ENCODE measurements at regions not wholly inside any gene's neighbourhood (a gene's known extent, or its start where the extent isn't known, plus 50 kb on each side); places are given as distances from the start of the nearest gene placed in this dataset.

GRCh38 chr1:81574408-81574807, 226.3 kb upstream of the ADGRL2 start:
- Mint-ChIP-seq H3K9me3 (no peaks in the 10 kb centered on the region), H3K36me3 (ENCODE audit: low read depth) (no peaks in the 10 kb centered on the region), H3K27me3 (ENCODE audit: insufficient read depth) (no peaks in the 10 kb centered on the region), H3K4me1 (peaks cover 36% of the 10 kb centered on the region), H3K4me3 (no peak overlapping the region), H3K27ac (no peak overlapping the region)
- Histone ChIP-seq H3K4me1 (ENCODE audit: control insufficient read depth, insufficient read depth, low read length) (peaks cover 15% of the 10 kb centered on the region), H3K9ac (ENCODE audit: extremely low read depth, low read length, poor library complexity, severe bottlenecking) (no peak overlapping the region), H3K27ac (ENCODE audit: low read depth, low read length) (no peak overlapping the region), H3K4me3 (ENCODE audit: low read length) (no peak overlapping the region), H3K27me3 (ENCODE audit: control insufficient read depth, insufficient read depth, low read length, poor library complexity, severe bottlenecking) (no peaks in the 10 kb centered on the region), H3K9me3 (ENCODE audit: control insufficient read depth, low read length) (no peaks in the 10 kb centered on the region), H3K36me3 (ENCODE audit: control insufficient read depth, insufficient read depth, low read length) (no peaks in the 10 kb centered on the region)
- TF ChIP-seq, protein P1, sequence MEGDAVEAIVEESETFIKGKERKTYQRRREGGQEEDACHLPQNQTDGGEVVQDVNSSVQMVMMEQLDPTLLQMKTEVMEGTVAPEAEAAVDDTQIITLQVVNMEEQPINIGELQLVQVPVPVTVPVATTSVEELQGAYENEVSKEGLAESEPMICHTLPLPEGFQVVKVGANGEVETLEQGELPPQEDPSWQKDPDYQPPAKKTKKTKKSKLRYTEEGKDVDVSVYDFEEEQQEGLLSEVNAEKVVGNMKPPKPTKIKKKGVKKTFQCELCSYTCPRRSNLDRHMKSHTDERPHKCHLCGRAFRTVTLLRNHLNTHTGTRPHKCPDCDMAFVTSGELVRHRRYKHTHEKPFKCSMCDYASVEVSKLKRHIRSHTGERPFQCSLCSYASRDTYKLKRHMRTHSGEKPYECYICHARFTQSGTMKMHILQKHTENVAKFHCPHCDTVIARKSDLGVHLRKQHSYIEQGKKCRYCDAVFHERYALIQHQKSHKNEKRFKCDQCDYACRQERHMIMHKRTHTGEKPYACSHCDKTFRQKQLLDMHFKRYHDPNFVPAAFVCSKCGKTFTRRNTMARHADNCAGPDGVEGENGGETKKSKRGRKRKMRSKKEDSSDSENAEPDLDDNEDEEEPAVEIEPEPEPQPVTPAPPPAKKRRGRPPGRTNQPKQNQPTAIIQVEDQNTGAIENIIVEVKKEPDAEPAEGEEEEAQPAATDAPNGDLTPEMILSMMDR (conservative IDR thresholded peaks at IDR 0.05): no peak
- DNase-seq: no peak
- WGBS, 2 experiments (ENCODE audit: insufficient coverage in 1 of 2, insufficient read length in 1 of 2): 89 to 100% methylated on average over 2 of the region's 2 CpGs

DNA sequence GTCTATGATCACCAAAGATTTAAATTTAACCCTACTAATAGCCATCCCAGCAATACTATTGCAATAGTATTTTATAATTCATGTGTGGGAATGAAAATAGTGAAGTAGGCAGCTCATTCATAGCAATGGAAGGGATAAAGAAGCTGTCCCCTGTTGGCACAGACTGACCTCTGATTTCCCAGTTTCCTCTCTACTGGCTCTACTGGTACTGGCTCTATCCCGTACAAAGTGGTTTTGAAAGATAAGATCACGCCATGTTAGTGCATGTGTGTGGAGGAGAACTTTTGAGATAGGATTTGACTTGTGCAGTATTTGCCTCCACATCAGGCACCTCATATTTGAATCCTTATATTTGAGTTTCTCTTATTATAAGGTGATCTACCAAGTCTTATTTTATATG, 227.3 kb upstream of the ADGRL2 start:
- DNase-seq: no peak
- H3K36me3 ChIP-seq (ENCODE audit: control insufficient read depth, insufficient read depth, low read length): no peaks in the 10 kb centered on the region
- H3K4me3 ChIP-seq (ENCODE audit: low read length): peak overlapping the region; percentile 50
- H3K4me1 Mint-ChIP-seq: peaks cover 28% of the 10 kb centered on the region
- H3K9ac ChIP-seq (ENCODE audit: extremely low read depth, low read length, poor library complexity, severe bottlenecking): no peak overlapping the region
- WGBS, 2 experiments (ENCODE audit: insufficient coverage in 1 of 2, insufficient read length in 1 of 2): 88% methylated on average over 2 of the region's 2 CpGs; no CpG with 5 or more reads in 1 of the 2 experiments
- H3K27me3 ChIP-seq (ENCODE audit: control insufficient read depth, insufficient read depth, low read length, poor library complexity, severe bottlenecking): no peaks in the 10 kb centered on the region
- TF ChIP-seq, protein P1 (conservative IDR thresholded peaks at IDR 0.05): no peak
- H3K9me3 ChIP-seq (ENCODE audit: control insufficient read depth, low read length): no peaks in the 10 kb centered on the region
- no peak overlapping the region for H3K27ac Mint-ChIP-seq
- no peak overlapping the region for H3K27ac ChIP-seq (ENCODE audit: low read depth, low read length)
- no peaks in the 10 kb centered on the region for H3K9me3 Mint-ChIP-seq
- no peak overlapping the region for H3K4me3 Mint-ChIP-seq
- H3K4me1 ChIP-seq (ENCODE audit: control insufficient read depth, insufficient read depth, low read length): peaks cover 15% of the 10 kb centered on the region
- H3K27me3 Mint-ChIP-seq (ENCODE audit: insufficient read depth): no peaks in the 10 kb centered on the region
- no peaks in the 10 kb centered on the region for H3K36me3 Mint-ChIP-seq (ENCODE audit: low read depth)

DNA sequence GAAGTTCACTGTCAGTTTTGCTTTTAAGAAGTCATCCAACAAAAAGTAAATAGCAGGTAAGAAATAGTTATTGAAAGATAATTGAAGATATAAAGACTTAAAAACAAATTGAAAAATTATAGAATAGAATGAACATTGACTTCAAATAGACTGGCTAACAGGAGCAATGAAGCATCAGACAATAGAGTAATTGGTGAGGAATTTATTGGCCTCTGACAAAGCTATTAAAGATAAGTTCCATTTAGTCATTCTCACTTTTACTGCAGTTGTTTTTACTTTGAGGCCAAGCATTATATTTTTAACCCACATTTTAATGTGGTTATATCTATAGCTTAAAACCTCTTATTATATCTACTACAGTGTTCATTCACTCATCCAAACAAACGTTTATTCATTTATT, 228.8 kb upstream of the ADGRL2 start:
- Histone ChIP-seq H3K4me1 (ENCODE audit: control insufficient read depth, insufficient read depth, low read length) (peaks cover 15% of the 10 kb centered on the region), H3K27me3 (ENCODE audit: control insufficient read depth, insufficient read depth, low read length, poor library complexity, severe bottlenecking) (no peaks in the 10 kb centered on the region), H3K4me3 (ENCODE audit: low read length) (no peak overlapping the region), H3K36me3 (ENCODE audit: control insufficient read depth, insufficient read depth, low read length) (no peaks in the 10 kb centered on the region), H3K9ac (ENCODE audit: extremely low read depth, low read length, poor library complexity, severe bottlenecking) (no peak overlapping the region), H3K9me3 (ENCODE audit: control insufficient read depth, low read length) (no peaks in the 10 kb centered on the region), H3K27ac (ENCODE audit: low read depth, low read length) (no peak overlapping the region)
- WGBS, 2 experiments (ENCODE audit: insufficient coverage in 1 of 2, insufficient read length in 1 of 2): 79 to 80% methylated on average over 1 of the region's 1 CpG
- DNase-seq: no peak
- Mint-ChIP-seq H3K27me3 (ENCODE audit: insufficient read depth) (no peaks in the 10 kb centered on the region), H3K4me3 (no peak overlapping the region), H3K9me3 (no peaks in the 10 kb centered on the region), H3K4me1 (peaks cover 19% of the 10 kb centered on the region), H3K36me3 (ENCODE audit: low read depth) (no peaks in the 10 kb centered on the region), H3K27ac (no peak overlapping the region)
- TF ChIP-seq, protein P1 (conservative IDR thresholded peaks at IDR 0.05): no peak

Measured in endodermal cell (in vitro differentiated cells).